PC-3 (cell line): ENCODE measurements at regions not wholly inside any gene's neighbourhood (a gene's known extent, or its start where the extent isn't known, plus 50 kb on each side); places are given as distances from the start of the nearest gene placed in this dataset.

Source experiments
- ATAC-seq: fragments of 200-7000 bp; cut with Tn5 transposase; 2 replicates; pipeline ENCODE4 v1.9.1; 2020; ENCODE audit warnings: mild to moderate bottlenecking, moderate library complexity
- BruUV-seq: library from RNA; stranded (reverse); fragments of 400-500 nt; replicated peaks from 2 replicates; lab custom pipeline; 2021; lab: Mats Ljungman, UMichigan
- CTCF ChIA-PET: fragments of 300-600 bp; sonication (Branson Sonifier 250); formaldehyde crosslinking; loops from one replicate; lab custom pipeline; 2022; ENCODE audit warnings: antibody characterized with exemption; lab: Charles Lee
- POLR2A ChIA-PET: fragments of 300-600 bp; sonication (Branson Sonifier 250); formaldehyde crosslinking; loops from one replicate; lab custom pipeline; 2022; ENCODE audit warnings: antibody characterized with exemption; ENCODE audit not compliant: unreplicated experiment; lab: Charles Lee
- DNase-seq: peaks from one replicate; pipeline ENCODE4 v3.0.0-alpha.2; 2015
- H2AFZ ChIP-seq: fragments of 300-600 bp; sonication (generic); 2 replicates; pipeline ENCODE4 v1.6.0; 2016; ENCODE audit warnings: antibody characterized with exemption, low read length
- H3F3A ChIP-seq: fragments of 300-600 bp; sonication (generic); one replicate; pipeline ENCODE4 v1.6.0; 2017; ENCODE audit warnings: antibody characterized with exemption, low read length, control low read depth, mild to moderate bottlenecking; ENCODE audit not compliant: unreplicated experiment
- H3K27ac ChIP-seq: fragments of 300-600 bp; sonication (generic); 2 replicates; pipeline ENCODE4 v1.5.1; 2016; ENCODE audit warnings: mild to moderate bottlenecking, low read length
- H3K27me3 ChIP-seq: fragments of 300-600 bp; sonication (generic); 2 replicates; pipeline ENCODE4 v1.6.1; 2016; ENCODE audit warnings: low read length, mixed read lengths
- H3K36me3 ChIP-seq: fragments of 300-600 bp; sonication (generic); 2 replicates; pipeline ENCODE4 v1.6.1; 2016; ENCODE audit warnings: low read depth, mixed run types, low read length, mixed read lengths
- H3K4me1 ChIP-seq: fragments of 300-600 bp; sonication (generic); 2 replicates; pipeline ENCODE4 v1.5.1; 2016; ENCODE audit warnings: low read length; ENCODE audit not compliant: insufficient read depth
- H3K4me2 ChIP-seq: fragments of 300-600 bp; sonication (generic); 2 replicates; pipeline ENCODE4 v1.6.0; 2016; ENCODE audit warnings: low read length
- H3K4me3 ChIP-seq: fragments of 300-600 bp; sonication (generic); 2 replicates; pipeline ENCODE4 v1.5.1; 2016; ENCODE audit warnings: mild to moderate bottlenecking, low read length, mixed read lengths
- H3K79me2 ChIP-seq: fragments of 300-600 bp; sonication (generic); 2 replicates; pipeline ENCODE4 v1.6.1; 2017; ENCODE audit warnings: low read length, mixed read lengths
- H3K9ac ChIP-seq: fragments of 300-600 bp; sonication (generic); 2 replicates; pipeline ENCODE4 v1.6.0; 2016; ENCODE audit warnings: mild to moderate bottlenecking, low read length
- H3K9me2 ChIP-seq: fragments of 300-600 bp; sonication (generic); replicated peaks from 2 replicates; pipeline ENCODE4 v1.6.1; 2016; ENCODE audit warnings: mixed run types, low read length, mixed read lengths
- H3K9me3 ChIP-seq: fragments of 300-600 bp; sonication (generic); 2 replicates; pipeline ENCODE4 v1.6.1; 2016; ENCODE audit warnings: low read length, mixed read lengths
- H4K20me1 ChIP-seq: fragments of 300-600 bp; sonication (generic); 2 replicates; pipeline ENCODE4 v1.6.1; 2016; ENCODE audit warnings: low read length, mixed read lengths
- EZH2 ChIP-seq: fragments of 300-600 bp; sonication (generic); IDR thresholded peaks from one replicate; pipeline ENCODE4 v1.6.1; 2017; ENCODE audit warnings: antibody characterized with exemption, mild to moderate bottlenecking, low read length; ENCODE audit not compliant: unreplicated experiment
- EZH2phosphoT487 ChIP-seq: fragments of 300-600 bp; sonication (generic); IDR thresholded peaks from 2 replicates; pipeline ENCODE4 v1.6.1; 2018; ENCODE audit warnings: mild to moderate bottlenecking, antibody characterized with exemption, low read length, borderline replicate concordance
- intact Hi-C: fragments of 100-400 bp; cut with micrococcal nuclease; formaldehyde crosslinking; loops from 2 replicates; pipeline ENCODE4 v1.9.0; 2023
- TF ChIP-seq, protein P1 (sequence below): fragments of 300-600 bp; sonication (generic); conservative IDR thresholded peaks from 2 replicates; pipeline ENCODE4 v1.5.1; 2017; ENCODE audit warnings: antibody characterized with exemption, low read depth, mild to moderate bottlenecking, low read length

DNA sequence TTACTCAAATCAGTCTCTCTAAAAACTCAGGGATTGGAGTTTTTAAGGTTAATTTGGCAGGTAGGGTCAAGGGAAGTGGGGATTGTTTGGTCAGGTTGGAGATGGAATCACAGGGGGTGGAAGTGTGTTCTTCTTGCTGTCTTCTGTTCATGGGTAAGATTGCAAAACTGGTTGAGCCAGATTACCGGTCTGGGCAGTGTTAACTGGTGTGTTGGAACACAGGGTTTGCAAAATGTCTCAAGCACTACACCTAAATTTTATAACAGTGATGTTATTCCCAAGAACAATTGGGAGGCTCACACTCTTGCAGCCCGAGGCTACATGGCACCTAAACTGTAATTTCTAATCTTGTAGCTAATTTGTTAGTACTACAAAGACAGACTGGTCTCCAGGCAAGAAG lies 425.4 kb downstream of the PLOD2 start:
- Histone ChIP-seq H3K36me3 (no peaks in the 10 kb centered on the region), H3K9me3 (no peaks in the 10 kb centered on the region), H3K27me3 (no peaks in the 10 kb centered on the region), H3K9ac (no peak overlapping the region), H4K20me1 (no peaks in the 10 kb centered on the region), H3K27ac (no peak overlapping the region), H3F3A (no peaks in the 10 kb centered on the region), H3K79me2 (no peaks in the 10 kb centered on the region), H3K4me1 (no peaks in the 10 kb centered on the region), H3K4me2 (no peak overlapping the region), H3K9me2 (no peaks in the 10 kb centered on the region), H3K4me3 (no peak overlapping the region), H2AFZ (no peak overlapping the region)
- ChIA-PET POLR2A (no interaction called here), CTCF (no interaction called here)
- BruUV-seq: no TSS peak
- TF ChIP-seq, protein P1, sequence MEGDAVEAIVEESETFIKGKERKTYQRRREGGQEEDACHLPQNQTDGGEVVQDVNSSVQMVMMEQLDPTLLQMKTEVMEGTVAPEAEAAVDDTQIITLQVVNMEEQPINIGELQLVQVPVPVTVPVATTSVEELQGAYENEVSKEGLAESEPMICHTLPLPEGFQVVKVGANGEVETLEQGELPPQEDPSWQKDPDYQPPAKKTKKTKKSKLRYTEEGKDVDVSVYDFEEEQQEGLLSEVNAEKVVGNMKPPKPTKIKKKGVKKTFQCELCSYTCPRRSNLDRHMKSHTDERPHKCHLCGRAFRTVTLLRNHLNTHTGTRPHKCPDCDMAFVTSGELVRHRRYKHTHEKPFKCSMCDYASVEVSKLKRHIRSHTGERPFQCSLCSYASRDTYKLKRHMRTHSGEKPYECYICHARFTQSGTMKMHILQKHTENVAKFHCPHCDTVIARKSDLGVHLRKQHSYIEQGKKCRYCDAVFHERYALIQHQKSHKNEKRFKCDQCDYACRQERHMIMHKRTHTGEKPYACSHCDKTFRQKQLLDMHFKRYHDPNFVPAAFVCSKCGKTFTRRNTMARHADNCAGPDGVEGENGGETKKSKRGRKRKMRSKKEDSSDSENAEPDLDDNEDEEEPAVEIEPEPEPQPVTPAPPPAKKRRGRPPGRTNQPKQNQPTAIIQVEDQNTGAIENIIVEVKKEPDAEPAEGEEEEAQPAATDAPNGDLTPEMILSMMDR: no peak
- TF ChIP-seq EZH2phosphoT487 (no peak), EZH2 (no peak)
- intact Hi-C loops: no loop called here
- ATAC-seq (no peak), DNase-seq (peak; percentile 20)

DNA sequence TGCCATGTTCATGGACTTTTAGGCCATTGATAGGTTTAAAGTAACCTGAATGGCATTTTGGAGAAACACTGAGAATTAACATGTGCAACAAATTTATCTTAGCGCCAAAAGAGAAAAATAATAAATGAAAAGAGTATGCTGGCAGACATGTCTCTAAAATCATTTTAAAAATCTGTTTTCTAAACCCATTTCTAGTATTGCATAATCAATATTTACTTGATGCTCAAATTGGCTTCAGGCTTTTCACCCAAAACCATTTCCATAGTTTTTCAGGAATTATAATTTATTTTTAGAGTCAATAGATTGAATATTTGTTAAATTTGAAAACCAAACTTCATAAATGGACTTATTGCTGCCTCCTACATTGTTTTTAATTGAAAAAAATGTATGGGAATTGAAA lies 423.0 kb downstream of the PLOD2 start:
- BruUV-seq: no TSS peak
- intact Hi-C loops: no loop called here
- ChIA-PET CTCF (no interaction called here), POLR2A (no interaction called here)
- Histone ChIP-seq H4K20me1 (no peaks in the 10 kb centered on the region), H3K9me2 (no peaks in the 10 kb centered on the region), H3K36me3 (no peaks in the 10 kb centered on the region), H2AFZ (no peak overlapping the region), H3K9me3 (no peaks in the 10 kb centered on the region), H3F3A (no peaks in the 10 kb centered on the region), H3K9ac (no peak overlapping the region), H3K4me1 (no peaks in the 10 kb centered on the region), H3K27ac (no peak overlapping the region), H3K4me3 (no peak overlapping the region), H3K79me2 (no peaks in the 10 kb centered on the region), H3K4me2 (no peak overlapping the region), H3K27me3 (no peaks in the 10 kb centered on the region)
- DNase-seq (no peak), ATAC-seq (no peak)
- TF ChIP-seq, protein P1: no peak
- TF ChIP-seq EZH2 (no peak), EZH2phosphoT487 (no peak)

DNA sequence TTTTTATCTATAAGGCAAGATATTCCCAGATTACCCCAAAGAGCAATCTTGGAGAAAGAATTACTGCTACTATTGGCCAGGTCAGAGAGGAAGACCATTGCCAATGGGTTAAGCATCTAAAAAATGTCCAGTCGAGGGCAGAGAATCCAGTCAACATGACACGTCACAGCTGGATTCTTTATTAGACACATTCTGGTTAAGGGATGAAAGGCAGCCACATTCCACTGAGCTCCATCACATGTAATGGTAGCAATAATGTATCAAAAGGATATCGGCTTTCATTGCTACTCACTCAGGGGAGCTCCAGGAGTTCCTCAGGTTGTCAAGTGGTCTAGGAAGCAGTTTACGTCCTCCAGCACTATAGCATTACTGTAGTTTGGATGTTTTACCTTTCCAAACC lies 421.1 kb downstream of the PLOD2 start:
- intact Hi-C loops: no loop called here
- H3K27ac ChIP-seq: no peak overlapping the region
- no peak overlapping the region for H3K9ac ChIP-seq
- TF ChIP-seq EZH2phosphoT487 (no peak), EZH2 (no peak)
- TF ChIP-seq, protein P1: no peak
- no peaks in the 10 kb centered on the region for H3F3A ChIP-seq
- no TSS peak for BruUV-seq
- H3K79me2 ChIP-seq: no peaks in the 10 kb centered on the region
- no peaks in the 10 kb centered on the region for H3K9me2 ChIP-seq
- no peak overlapping the region for H2AFZ ChIP-seq
- DNase-seq (no peak), ATAC-seq (no peak)
- no peak overlapping the region for H3K4me3 ChIP-seq
- H3K36me3 ChIP-seq: no peaks in the 10 kb centered on the region
- no peaks in the 10 kb centered on the region for H3K4me1 ChIP-seq
- H3K27me3 ChIP-seq: no peaks in the 10 kb centered on the region
- H3K4me2 ChIP-seq: no peak overlapping the region
- POLR2A ChIA-PET: no interaction called here
- H4K20me1 ChIP-seq: no peaks in the 10 kb centered on the region
- no peaks in the 10 kb centered on the region for H3K9me3 ChIP-seq
- CTCF ChIA-PET: no interaction called here
